Tibial nerve (tissue), 4 donors: ENCODE measurements at regions not wholly inside any gene's neighbourhood (a gene's known extent, or its start where the extent isn't known, plus 50 kb on each side); places are given as distances from the start of the nearest gene placed in this dataset.

Experiments
- DNase-seq, 2 donors: peaks; one replicate each; pipeline ENCODE4 v3.0.0-alpha.2; 2019; ENCODE audit warnings: low spot score in 2 of 2
- H3K27ac ChIP-seq, 4 donors: fragments of 200-600 bp; sonication (generic) in 3 of 4; one replicate each; pipeline ENCODE4 v1.5.1; 2017 to 2019; ENCODE audit warnings: mild to moderate bottlenecking in 1 of 4
- H3K27me3 ChIP-seq, 2 donors: fragments of 200-600 bp; sonication (generic) in 1 of 2; one replicate each; pipeline versions ENCODE4 v1.5.1 to v1.6.0; 2017 to 2019
- H3K36me3 ChIP-seq, 3 donors: fragments of 200-600 bp; sonication (generic); one replicate each; pipeline ENCODE4 v1.5.1; 2018 to 2019
- H3K4me1 ChIP-seq, 4 donors: fragments of 200-600 bp; sonication (generic) in 3 of 4; one replicate each; pipeline ENCODE4 v1.5.1; 2017 to 2019
- H3K4me3 ChIP-seq, 4 donors: fragments of 200-600 bp; sonication (generic) in 3 of 4; one replicate each; pipeline ENCODE4 v1.5.1; 2017 to 2019; ENCODE audit warnings: mild to moderate bottlenecking in 1 of 4, moderate library complexity in 1 of 4
- H3K9me3 ChIP-seq, 4 donors: fragments of 200-600 bp; sonication (generic) in 3 of 4; one replicate each; pipeline ENCODE4 v1.5.1; 2017 to 2019
- CTCF ChIP-seq, 5 experiments: fragments of 200-600 bp in 3 of 5; fragments of 450-650 bp in 2 of 5; sonication (generic) in 3 of 5; IDR thresholded peaks; one replicate each; pipeline ENCODE4 v1.5.1; 2016 to 2019; ENCODE audit warnings: antibody characterized with exemption in 5 of 5, mild to moderate bottlenecking in 3 of 5, moderate library complexity in 2 of 5
- EP300 ChIP-seq, 2 donors: sonication (generic); formaldehyde crosslinking; IDR thresholded peaks; one replicate each; pipeline ENCODE4 v1.6.1; 2017; ENCODE audit warnings: antibody characterized with exemption in 2 of 2, mild to moderate bottlenecking in 1 of 2
- POLR2A ChIP-seq, 2 donors: fragments of 450-650 bp; IDR thresholded peaks; one replicate each; pipeline ENCODE4 v1.6.1; 2017; ENCODE audit warnings: antibody characterized with exemption in 2 of 2, mild to moderate bottlenecking in 2 of 2, moderate library complexity in 2 of 2
- WGBS, 2 donors: methylation state at CpG; one replicate each; pipeline ENCODE4 v1.1.5; 2018; 5-methylcytosine and 5-hydroxymethylcytosine counted together

- no peak overlapping the region for H3K4me3 ChIP-seq
- peaks cover 0 to 90% (median 0%) of the 10 kb centered on the region in 3 donors for H3K36me3 ChIP-seq
- H3K9me3 ChIP-seq: peaks cover 0 to 66% (median 7%) of the 10 kb centered on the region in 4 donors
- H3K27me3 ChIP-seq: no peaks in the 10 kb centered on the region
- no peak for DNase-seq
- H3K27ac ChIP-seq: no peak overlapping the region
- 94 to 100% methylated on average over 2 of the region's 2 CpGs for WGBS, 2 donors
- H3K4me1 ChIP-seq: no peaks in the 10 kb centered on the region
- TF ChIP-seq CTCF (IDR thresholded peaks at IDR 0.05): no peak
- TF ChIP-seq POLR2A (IDR thresholded peaks at IDR 0.05): no peak
- no peak for TF ChIP-seq EP300 (IDR thresholded peaks at IDR 0.05)
These were observed 276.2 kb upstream of the POU5F2 start for GRCh38 chr5:94017579-94017978.

- peaks cover 0 to 27% (median 3%) of the 10 kb centered on the region in 4 donors for H3K9me3 ChIP-seq
- no peaks in the 10 kb centered on the region for H3K4me1 ChIP-seq
- no peak for TF ChIP-seq CTCF (IDR thresholded peaks at IDR 0.05)
- no peak for TF ChIP-seq POLR2A (IDR thresholded peaks at IDR 0.05)
- no peak for TF ChIP-seq EP300 (IDR thresholded peaks at IDR 0.05)
- no peaks in the 10 kb centered on the region for H3K27me3 ChIP-seq
- H3K27ac ChIP-seq: no peak overlapping the region
- DNase-seq: no peak
- 93 to 96% methylated on average over 1 of the region's 1 CpG for whole genome bisulfite sequencing, 2 donors
- no peak overlapping the region for H3K4me3 ChIP-seq
- peaks cover 0 to 30% (median 0%) of the 10 kb centered on the region in 3 donors for H3K36me3 ChIP-seq
These were observed 269.4 kb upstream of the POU5F2 start for GRCh38 chr5:94010814-94011213.

- Histone ChIP-seq H3K4me3 (no peak overlapping the region), H3K9me3 (peaks cover 0 to 20% (median 0%) of the 10 kb centered on the region in 4 donors), H3K27me3 (no peaks in the 10 kb centered on the region), H3K36me3 (peaks cover 0 to 26% (median 0%) of the 10 kb centered on the region in 3 donors), H3K4me1 (no peaks in the 10 kb centered on the region), H3K27ac (no peak overlapping the region)
- TF ChIP-seq CTCF (IDR thresholded peaks at IDR 0.05) (no peak), EP300 (IDR thresholded peaks at IDR 0.05) (no peak), POLR2A (IDR thresholded peaks at IDR 0.05) (no peak)
- no peak for DNase-seq
These were observed 267.8 kb upstream of the POU5F2 start for GRCh38 chr5:94009161-94009560.

GRCh38 chr5:93998951-93999455 is 257.6 kb upstream of the POU5F2 start:
- H3K4me1 ChIP-seq: peaks cover 0 to 12% (median 0%) of the 10 kb centered on the region in 4 donors
- no peak overlapping the region for H3K4me3 ChIP-seq
- DNase-seq: no peak
- H3K36me3 ChIP-seq: peaks cover 0 to 20% (median 0%) of the 10 kb centered on the region in 3 donors
- no peak overlapping the region for H3K27ac ChIP-seq
- WGBS, 2 donors: 17 to 23% methylated on average over 1 of the region's 1 CpG
- TF ChIP-seq POLR2A (IDR thresholded peaks at IDR 0.05): no peak
- no peak for TF ChIP-seq EP300 (IDR thresholded peaks at IDR 0.05)
- no peak for TF ChIP-seq CTCF (IDR thresholded peaks at IDR 0.05)
- peaks cover 0 to 21% (median 8%) of the 10 kb centered on the region in 4 donors for H3K9me3 ChIP-seq
- H3K27me3 ChIP-seq: no peaks in the 10 kb centered on the region

- H3K36me3 ChIP-seq: peaks cover 0 to 18% (median 0%) of the 10 kb centered on the region in 3 donors
- H3K9me3 ChIP-seq: peaks cover 0 to 21% (median 5%) of the 10 kb centered on the region in 4 donors
- DNase-seq: no peak
- H3K27ac ChIP-seq: no peak overlapping the region
- no peak for TF ChIP-seq EP300 (IDR thresholded peaks at IDR 0.05)
- no peak for TF ChIP-seq POLR2A (IDR thresholded peaks at IDR 0.05)
- TF ChIP-seq CTCF (IDR thresholded peaks at IDR 0.05): no peak
- H3K27me3 ChIP-seq: no peaks in the 10 kb centered on the region
- 42 to 44% methylated on average over 1 of the region's 1 CpG for WGBS, 2 donors
- H3K4me3 ChIP-seq: no peak overlapping the region
- H3K4me1 ChIP-seq: peaks cover 0 to 12% (median 0%) of the 10 kb centered on the region in 4 donors
These were observed 256.2 kb upstream of the POU5F2 start for GRCh38 chr5:93997562-93997961.
